Endothelial cell (in vitro differentiated cells): ENCODE measurements at regions not wholly inside any gene's neighbourhood (a gene's known extent, or its start where the extent isn't known, plus 50 kb on each side); places are given as distances from the start of the nearest gene placed in this dataset.

Experiments
- DNase-seq: peaks from one replicate; pipeline ENCODE4 v3.0.0; 2021; ENCODE audit warnings: low spot score
- H3K27ac Mint-ChIP-seq: one replicate; pipeline ENCODE4 v1.8.0; 2021; ENCODE audit warnings: mixed read lengths, inconsistent platforms; ENCODE audit not compliant: unreplicated experiment
- H3K27me3 Mint-ChIP-seq: one replicate; pipeline ENCODE4 v1.8.0; 2021; ENCODE audit warnings: mild to moderate bottlenecking, moderate library complexity, mixed read lengths, inconsistent platforms; ENCODE audit not compliant: unreplicated experiment
- H3K36me3 Mint-ChIP-seq: one replicate; pipeline ENCODE4 v1.8.0; 2021; ENCODE audit warnings: mild to moderate bottlenecking, low read depth, mixed read lengths, inconsistent platforms; ENCODE audit not compliant: unreplicated experiment
- H3K4me1 Mint-ChIP-seq: one replicate; pipeline ENCODE4 v1.8.0; 2021; ENCODE audit warnings: mild to moderate bottlenecking, mixed read lengths, inconsistent platforms; ENCODE audit not compliant: unreplicated experiment
- H3K4me3 Mint-ChIP-seq: one replicate; pipeline ENCODE4 v1.8.0; 2021; ENCODE audit warnings: mild to moderate bottlenecking, mixed read lengths, inconsistent platforms; ENCODE audit not compliant: unreplicated experiment
- H3K9me3 Mint-ChIP-seq: one replicate; pipeline ENCODE4 v1.8.0; 2021; ENCODE audit warnings: mixed read lengths, inconsistent platforms; ENCODE audit not compliant: unreplicated experiment
- TF ChIP-seq, protein P1 (sequence below): fragments of 200-600 bp; sonication (generic); IDR thresholded peaks from one replicate; pipeline ENCODE4 v1.5.0; 2021; ENCODE audit warnings: antibody characterized with exemption; ENCODE audit not compliant: unreplicated experiment

DNA sequence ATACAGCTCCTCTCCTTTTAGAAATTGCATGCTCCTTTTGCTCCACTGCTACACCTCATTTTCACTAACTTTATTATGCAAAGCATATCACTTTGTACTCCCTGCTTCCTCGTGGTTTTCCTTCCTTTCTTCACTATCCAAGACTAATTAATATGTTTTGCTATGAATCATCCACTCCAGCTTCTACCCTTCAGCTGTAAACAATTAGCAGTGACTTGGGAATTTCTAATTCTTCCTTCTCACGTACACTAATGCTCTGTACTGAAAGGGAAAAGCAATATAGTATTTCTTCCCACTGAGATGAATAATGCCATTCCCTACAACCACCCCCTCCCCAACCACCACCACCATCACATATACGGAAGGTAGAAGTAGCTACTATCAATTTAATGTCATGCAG lies 1917.0 kb downstream of the MRPL39 start:
- TF ChIP-seq, protein P1, sequence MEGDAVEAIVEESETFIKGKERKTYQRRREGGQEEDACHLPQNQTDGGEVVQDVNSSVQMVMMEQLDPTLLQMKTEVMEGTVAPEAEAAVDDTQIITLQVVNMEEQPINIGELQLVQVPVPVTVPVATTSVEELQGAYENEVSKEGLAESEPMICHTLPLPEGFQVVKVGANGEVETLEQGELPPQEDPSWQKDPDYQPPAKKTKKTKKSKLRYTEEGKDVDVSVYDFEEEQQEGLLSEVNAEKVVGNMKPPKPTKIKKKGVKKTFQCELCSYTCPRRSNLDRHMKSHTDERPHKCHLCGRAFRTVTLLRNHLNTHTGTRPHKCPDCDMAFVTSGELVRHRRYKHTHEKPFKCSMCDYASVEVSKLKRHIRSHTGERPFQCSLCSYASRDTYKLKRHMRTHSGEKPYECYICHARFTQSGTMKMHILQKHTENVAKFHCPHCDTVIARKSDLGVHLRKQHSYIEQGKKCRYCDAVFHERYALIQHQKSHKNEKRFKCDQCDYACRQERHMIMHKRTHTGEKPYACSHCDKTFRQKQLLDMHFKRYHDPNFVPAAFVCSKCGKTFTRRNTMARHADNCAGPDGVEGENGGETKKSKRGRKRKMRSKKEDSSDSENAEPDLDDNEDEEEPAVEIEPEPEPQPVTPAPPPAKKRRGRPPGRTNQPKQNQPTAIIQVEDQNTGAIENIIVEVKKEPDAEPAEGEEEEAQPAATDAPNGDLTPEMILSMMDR, result no peak
- Mint-ChIP-seq H3K27ac (no peak overlapping the region), H3K4me1 (no peaks in the 10 kb centered on the region), H3K36me3 (no peaks in the 10 kb centered on the region), H3K9me3 (peaks cover 4% of the 10 kb centered on the region), H3K4me3 (no peak overlapping the region), H3K27me3 (no peaks in the 10 kb centered on the region)
- no peak for DNase-seq

GRCh38 chr21:23686737-23687523 lies 1920.4 kb downstream of the MRPL39 start:
- H3K9me3 Mint-ChIP-seq, result peaks cover 4% of the 10 kb centered on the region
- H3K36me3 Mint-ChIP-seq, result no peaks in the 10 kb centered on the region
- no peaks in the 10 kb centered on the region for H3K27me3 Mint-ChIP-seq
- DNase-seq, result no peak
- no peak overlapping the region for H3K4me3 Mint-ChIP-seq
- TF ChIP-seq, protein P1, result no peak
- H3K4me1 Mint-ChIP-seq, result peaks cover 6% of the 10 kb centered on the region
- no peak overlapping the region for H3K27ac Mint-ChIP-seq

DNA sequence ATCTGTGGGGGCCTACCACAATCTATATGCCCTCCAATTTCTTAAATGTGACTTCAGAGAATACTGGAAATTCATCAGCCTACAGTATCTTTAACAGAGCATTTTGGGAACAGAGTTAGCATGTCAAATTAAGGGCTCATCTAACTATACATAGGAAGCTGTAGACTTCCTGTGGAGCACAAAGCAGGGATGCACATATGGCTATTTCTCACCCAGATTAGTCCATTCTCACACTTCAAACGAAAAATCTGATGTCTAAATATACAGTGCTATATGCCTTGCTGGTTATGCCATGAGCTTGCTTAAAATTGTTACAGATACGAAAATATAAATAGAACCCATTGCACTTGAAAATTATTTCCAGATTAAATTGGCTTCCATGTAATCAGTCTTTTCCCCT lies 1922.8 kb downstream of the MRPL39 start:
- DNase-seq, result no peak
- Mint-ChIP-seq H3K9me3 (peaks cover 4% of the 10 kb centered on the region), H3K27me3 (no peaks in the 10 kb centered on the region), H3K36me3 (no peaks in the 10 kb centered on the region), H3K27ac (no peak overlapping the region), H3K4me3 (no peak overlapping the region), H3K4me1 (peaks cover 6% of the 10 kb centered on the region)
- TF ChIP-seq, protein P1, result no peak

- Mint-ChIP-seq H3K27ac (no peak overlapping the region), H3K27me3 (no peaks in the 10 kb centered on the region), H3K36me3 (no peaks in the 10 kb centered on the region), H3K9me3 (no peaks in the 10 kb centered on the region), H3K4me3 (no peak overlapping the region), H3K4me1 (no peaks in the 10 kb centered on the region)
- no peak for DNase-seq
- TF ChIP-seq, protein P1, result no peak
Observed at GRCh38 chr21:23664193-23664694, 1943.0 kb downstream of the MRPL39 start.

- TF ChIP-seq, protein P1, result no peak
- no peaks in the 10 kb centered on the region for H3K9me3 Mint-ChIP-seq
- no peak overlapping the region for H3K27ac Mint-ChIP-seq
- no peak for DNase-seq
- H3K36me3 Mint-ChIP-seq, result no peaks in the 10 kb centered on the region
- H3K4me1 Mint-ChIP-seq, result no peaks in the 10 kb centered on the region
- no peaks in the 10 kb centered on the region for H3K27me3 Mint-ChIP-seq
- no peak overlapping the region for H3K4me3 Mint-ChIP-seq
Observed at GRCh38 chr21:23660560-23660959, 1946.7 kb downstream of the MRPL39 start.
